Mucosa of descending colon (tissue), 3 donors: ENCODE measurements at regions not wholly inside any gene's neighbourhood (a gene's known extent, or its start where the extent isn't known, plus 50 kb on each side); places are given as distances from the start of the nearest gene placed in this dataset. TPM values are rescaled to one million over a fixed set of nuclear protein-coding genes. Genes with fewer than 3 reads are reported as not detected.

Source experiments
- ATAC-seq: fragments of 200-7000 bp; cut with Tn5 transposase; one replicate; pipeline ENCODE4 v1.9.1; 2020; ENCODE audit warnings: mild to moderate bottlenecking, moderate library complexity
- DNase-seq, 3 donors: peaks; one replicate each; pipeline ENCODE4 v3.0.0-alpha.2; 2020
- H3K36me3 ChIP-seq: fragments of 200-600 bp; one replicate; pipeline ENCODE4 v1.8.0; 2021; ENCODE audit warnings: low read depth, mild to moderate bottlenecking
- H3K4me1 ChIP-seq: fragments of 200-600 bp; one replicate; pipeline ENCODE4 v1.8.0; 2021; ENCODE audit warnings: low read depth, mild to moderate bottlenecking
- H3K4me3 ChIP-seq: fragments of 200-600 bp; one replicate; pipeline ENCODE4 v1.8.0; 2021; ENCODE audit warnings: mild to moderate bottlenecking
- H3K9me3 ChIP-seq: fragments of 200-600 bp; one replicate; pipeline ENCODE4 v1.8.0; 2021; ENCODE audit warnings: mild to moderate bottlenecking
- CTCF ChIP-seq: fragments of 200-600 bp; IDR thresholded peaks from one replicate; pipeline ENCODE4 v1.8.0; 2022; ENCODE audit warnings: antibody characterized with exemption, mild to moderate bottlenecking
- intact Hi-C, 2 donors: fragments of 100-400 bp; cut with DNase I in 1 of 2; cut with micrococcal nuclease in 1 of 2; formaldehyde crosslinking; loops; one replicate each; pipeline versions ENCODE4 v1.11.0 to v1.11.1; 2022; cut with DNase I, micrococcal nuclease
- microRNA-seq: library from miRNA; unstranded; fragments of <30 nt; microRNA quantifications from one replicate; pipeline ENCODE4, GENCODE V29; 2019
- donor health status: DM: no; HTN: no; CAD: no; lungs with moderate emphysema.
- donor health status: DM: no; HTN: no; CAD: no.
- donor health status: DM: no; HTN: yes; CAD: no.

- Histone ChIP-seq H3K4me1 (no peaks in the 10 kb centered on the region), H3K4me3 (no peak overlapping the region), H3K9me3 (no peaks in the 10 kb centered on the region), H3K36me3 (no peaks in the 10 kb centered on the region)
- intact Hi-C loops = no loop called here
- no peak for TF ChIP-seq CTCF
- DNase-seq = no peak
- no peak for ATAC-seq
Observed at GRCh38 chr5:7329141-7329540, 66.8 kb upstream of the ADCY2 start.

- Histone ChIP-seq H3K9me3 (no peaks in the 10 kb centered on the region), H3K4me1 (no peaks in the 10 kb centered on the region), H3K36me3 (no peaks in the 10 kb centered on the region), H3K4me3 (no peak overlapping the region)
- DNase-seq = no peak
- ATAC-seq = no peak
- no peak for TF ChIP-seq CTCF
- intact Hi-C loops = no loop called here
Observed at GRCh38 chr5:7329712-7330111, 66.2 kb upstream of the ADCY2 start.

- Histone ChIP-seq H3K4me1 (no peaks in the 10 kb centered on the region), H3K36me3 (no peaks in the 10 kb centered on the region), H3K9me3 (no peaks in the 10 kb centered on the region), H3K4me3 (no peak overlapping the region)
- DNase-seq (no peak), ATAC-seq (no peak)
- intact Hi-C loops = no loop called here
- TF ChIP-seq CTCF = no peak
Observed at GRCh38 chr5:7330256-7330655, 65.7 kb upstream of the ADCY2 start.

- TF ChIP-seq CTCF = no peak
- no peak for DNase-seq
- no peaks in the 10 kb centered on the region for H3K36me3 ChIP-seq
- no peak for ATAC-seq
- no peak overlapping the region for H3K4me3 ChIP-seq
- intact Hi-C loops = no loop called here
- H3K4me1 ChIP-seq = no peaks in the 10 kb centered on the region
- H3K9me3 ChIP-seq = no peaks in the 10 kb centered on the region
Observed at GRCh38 chr5:7331131-7331530, 64.8 kb upstream of the ADCY2 start.

Small RNAs in the stretch of these regions (microRNA-seq; reads per million reads assigned to microRNA genes)
- not detected for gene MIR4278
